H54 (cell line): ENCODE measurements at regions not wholly inside any gene's neighbourhood (a gene's known extent, or its start where the extent isn't known, plus 50 kb on each side); places are given as distances from the start of the nearest gene placed in this dataset.
"Not testable (repeated sequence)": the region's sequence is repeated elsewhere in the genome, so short reads cannot be mapped to it uniquely, and the experiment has no call there.

Experiments used
- DNase-seq: peaks from one replicate; pipeline ENCODE4 v3.0.0; 2011; ENCODE audit warnings: low spot score, mixed read lengths; ENCODE audit not compliant: insufficient read length
- FAIRE-seq: peaks from 3 replicates; lab custom pipeline; 2011; peaks lifted over from hg19 to GRCh38; lab: Jason Lieb, UNC
- POLR2A ChIP-seq: IDR thresholded peaks from 2 replicates; pipeline ENCODE4 v1.6.1; 2011; ENCODE audit warnings: low read depth, mild to moderate bottlenecking, low read length

GRCh38 chr11:37280200-37280599, 682.2 kb upstream of the RAG2 start:
- no peak for FAIRE-seq

GRCh38 chr11:37277896-37278465, 679.9 kb upstream of the RAG2 start:
- TF ChIP-seq POLR2A, result no peak
- FAIRE-seq (no peak), DNase-seq (no peak)

More at GRCh38 chr11:37280200-37280599, 682.2 kb upstream of the RAG2 start:
- TF ChIP-seq POLR2A, result no peak
- no peak for DNase-seq

DNA sequence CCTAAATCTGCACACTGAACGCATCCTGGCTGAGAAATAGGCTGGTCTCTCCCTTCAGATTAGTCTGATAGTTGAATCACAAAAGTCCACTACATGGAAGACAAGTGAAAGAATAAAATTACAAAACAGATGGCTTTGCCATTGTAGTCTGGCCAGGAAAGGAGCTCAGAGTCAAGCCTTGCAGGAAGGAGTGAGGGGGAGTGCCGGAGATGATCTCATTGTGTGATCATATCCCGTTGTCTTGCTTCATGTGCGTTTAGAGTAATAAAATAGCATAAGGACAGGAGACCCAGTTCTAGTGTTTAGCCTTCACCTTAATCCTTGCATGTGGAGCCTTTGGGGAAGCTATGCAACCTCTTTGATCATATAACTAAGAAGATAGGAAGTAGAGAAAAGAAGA, 666.7 kb upstream of the RAG2 start:
- FAIRE-seq, result no peak
- no peak for DNase-seq
- TF ChIP-seq POLR2A, result no peak

- no peak for TF ChIP-seq POLR2A
- DNase-seq (no peak), FAIRE-seq (no peak)
Measured at GRCh38 chr11:37264060-37264459, 666.0 kb upstream of the RAG2 start.

DNA sequence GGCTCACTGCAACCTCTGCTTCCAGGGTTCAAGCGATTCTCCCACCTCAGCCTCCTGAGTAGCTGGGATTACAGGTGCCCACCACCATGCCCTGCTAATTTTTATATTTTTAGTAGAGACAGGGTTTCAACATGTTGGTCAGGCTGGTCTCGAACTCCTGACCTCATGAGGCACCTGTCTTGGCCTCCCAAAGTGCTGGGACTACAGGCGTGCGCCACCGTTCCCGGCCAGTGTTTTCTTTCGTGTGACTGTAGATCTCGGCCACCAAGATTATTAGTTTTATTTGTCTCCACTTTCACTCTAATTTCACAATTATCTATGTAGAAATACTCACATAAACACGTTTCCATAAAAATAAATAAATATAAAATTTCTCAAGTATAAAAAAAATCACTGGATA, 665.4 kb upstream of the RAG2 start:
- not testable (repeated sequence) for FAIRE-seq, DNase-seq

GRCh38 chr11:37259734-37260133, 661.7 kb upstream of the RAG2 start:
- TF ChIP-seq POLR2A, result no peak
- DNase-seq (no peak), FAIRE-seq (no peak)

GRCh38 chr11:37248145-37248544, 650.1 kb upstream of the RAG2 start:
- FAIRE-seq, result no peak
- no peak for TF ChIP-seq POLR2A

DNA sequence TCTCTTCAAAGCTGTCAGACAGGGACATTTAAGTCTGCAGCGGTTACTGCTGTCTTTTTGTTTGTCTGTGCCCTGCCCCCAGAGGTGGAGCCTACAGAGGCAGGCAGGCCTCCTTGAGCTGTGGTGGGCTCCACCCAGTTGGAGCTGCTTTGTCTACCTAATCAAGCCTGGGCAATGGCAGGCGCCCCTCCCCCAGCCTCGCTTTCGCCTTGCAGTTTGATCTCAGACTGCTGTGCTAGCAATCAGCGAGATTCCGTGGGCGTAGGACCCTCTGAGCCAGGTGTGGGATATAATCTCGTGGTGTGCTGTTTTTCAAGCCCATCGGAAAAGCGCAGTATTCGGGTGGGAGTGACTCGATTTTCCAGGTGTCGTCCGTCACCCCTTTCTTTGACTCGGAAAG, 648.1 kb upstream of the RAG2 start:
- FAIRE-seq, DNase-seq: not testable (repeated sequence)

More at GRCh38 chr11:37248145-37248544, 650.1 kb upstream of the RAG2 start:
- no peak for DNase-seq

GRCh38 chr11:37230865-37231264, 632.8 kb upstream of the RAG2 start:
- DNase-seq, result no peak
- TF ChIP-seq POLR2A, result no peak
- FAIRE-seq, result no peak

DNA sequence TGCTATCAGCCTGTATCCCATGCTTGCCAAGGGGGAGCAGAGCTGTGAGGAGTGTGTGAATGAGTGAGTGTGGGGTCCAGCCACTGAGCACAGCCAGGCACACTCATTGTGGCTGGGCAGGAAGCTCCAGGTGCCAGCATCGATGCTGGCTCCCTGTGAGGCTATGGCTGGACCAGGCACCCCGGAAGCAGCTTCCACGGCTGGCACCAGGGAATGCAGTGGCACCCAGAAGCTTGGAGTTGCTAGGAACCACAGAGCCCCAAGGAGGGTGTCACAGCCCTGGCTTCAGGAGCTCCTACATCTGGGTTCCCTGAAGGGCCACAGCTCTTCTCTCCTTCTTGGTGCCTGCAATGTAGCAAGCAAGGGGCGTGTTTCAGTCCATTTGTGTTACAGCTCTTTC, 625.9 kb upstream of the RAG2 start:
- TF ChIP-seq POLR2A, result no peak
- DNase-seq (no peak), FAIRE-seq (no peak)

DNA sequence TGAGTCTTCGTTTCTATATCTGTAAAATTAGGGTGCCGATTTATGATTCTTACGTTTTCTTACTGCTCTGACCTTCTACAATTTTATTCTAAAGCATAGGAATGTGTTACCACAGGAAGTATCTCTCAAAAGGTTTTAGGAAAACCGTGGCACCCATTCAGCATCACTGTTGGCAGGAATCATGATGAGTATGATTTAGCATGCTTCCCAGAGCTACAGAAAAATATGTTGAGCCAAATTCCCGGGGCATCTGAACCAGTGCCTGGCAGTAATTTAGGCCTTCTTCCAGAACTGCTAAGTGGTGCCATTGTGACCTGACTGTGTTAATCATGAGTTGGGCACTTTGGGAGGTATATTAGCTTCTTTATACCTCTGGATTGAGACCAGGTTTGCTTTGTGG, 605.0 kb upstream of the RAG2 start:
- no peak for DNase-seq
- no peak for TF ChIP-seq POLR2A
- FAIRE-seq, result no peak

DNA sequence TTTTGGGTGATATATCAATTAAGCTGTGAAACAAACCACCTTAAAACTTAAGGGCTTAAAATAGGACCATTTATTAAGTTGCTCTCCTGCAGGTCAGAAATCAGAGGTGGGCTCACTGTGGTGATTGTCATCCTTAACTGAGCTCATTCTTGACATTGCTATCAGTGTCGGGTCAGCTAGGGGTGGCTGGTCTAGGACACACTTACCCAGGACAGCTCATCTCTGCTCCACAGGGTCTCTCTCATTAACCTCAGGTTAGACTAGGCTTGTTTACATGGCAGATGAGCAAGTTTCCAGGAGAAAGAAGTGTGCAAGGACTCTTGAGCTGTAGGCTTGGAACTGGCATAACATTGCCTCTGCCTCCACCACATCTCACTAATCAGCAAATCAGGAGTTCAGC, 601.0 kb upstream of the RAG2 start:
- no peak for TF ChIP-seq POLR2A
- DNase-seq (no peak), FAIRE-seq (no peak)

DNA sequence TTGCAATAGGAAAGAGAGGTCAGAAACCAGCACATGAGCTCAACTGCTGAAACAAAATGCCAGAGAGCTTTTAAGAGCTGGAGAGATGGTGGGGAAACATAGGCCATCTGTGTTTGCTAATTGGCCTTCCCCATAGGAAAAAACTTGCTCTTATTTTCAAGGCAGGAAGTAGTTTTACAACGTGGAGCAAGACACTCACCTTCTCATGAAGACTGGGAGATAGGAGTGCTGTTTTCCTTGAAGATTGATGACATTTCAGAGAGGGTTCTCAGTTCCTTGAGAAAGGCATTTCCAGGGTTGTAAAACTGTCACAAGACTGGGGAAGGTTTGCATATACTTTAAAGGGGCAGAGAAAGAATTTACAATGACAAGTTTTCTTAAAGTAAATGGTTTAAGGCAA, 586.3 kb upstream of the RAG2 start:
- DNase-seq (no peak), FAIRE-seq (no peak)
- no peak for TF ChIP-seq POLR2A

DNA sequence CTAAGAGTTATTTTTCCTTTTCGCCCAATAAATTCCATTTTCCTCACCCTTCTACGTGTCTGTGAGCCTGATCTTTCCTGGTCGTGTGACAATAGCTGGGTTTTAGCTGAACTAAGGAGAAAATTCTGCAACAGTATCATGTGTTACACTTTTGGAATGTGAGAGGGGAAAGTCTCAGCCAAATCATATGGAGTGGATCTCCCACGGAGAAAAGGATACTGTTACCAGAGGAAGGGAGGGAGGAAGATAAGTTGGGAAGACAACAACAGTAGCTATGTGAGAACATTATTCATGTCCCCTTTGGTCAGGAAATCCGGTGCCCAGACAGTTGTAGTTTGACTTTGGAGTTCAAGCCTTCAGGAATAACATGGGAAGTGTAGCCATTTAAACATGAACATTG, 584.0 kb upstream of the RAG2 start:
- FAIRE-seq, result no peak
- no peak for TF ChIP-seq POLR2A

GRCh38 chr11:37177721-37178120, 579.7 kb upstream of the RAG2 start:
- FAIRE-seq, result no peak
- no peak for TF ChIP-seq POLR2A
- no peak for DNase-seq

More for the DNA sequence above, 584.0 kb upstream of the RAG2 start:
- DNase-seq, result no peak

DNA sequence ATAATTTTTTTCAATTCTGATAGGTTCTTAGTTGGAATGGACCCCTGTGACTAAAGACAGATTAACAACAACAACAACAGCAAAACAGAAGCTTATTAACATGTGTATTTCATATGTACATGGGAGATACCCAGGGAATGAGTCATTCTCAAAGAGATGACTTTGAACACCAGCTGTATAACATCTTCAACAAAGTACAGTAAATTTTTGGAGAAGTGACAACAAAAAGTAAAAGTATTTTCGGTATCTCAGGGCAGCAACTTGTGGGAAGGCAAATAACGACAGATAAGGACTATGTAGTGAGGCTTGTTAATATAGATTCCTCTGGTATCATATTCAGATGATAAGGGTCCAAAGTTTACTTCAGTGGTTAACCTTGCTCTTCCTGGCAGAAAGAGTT, 573.4 kb upstream of the RAG2 start:
- no peak for DNase-seq
- TF ChIP-seq POLR2A, result no peak
- no peak for FAIRE-seq
